GM18858 (cell line): ENCODE measurements at regions not wholly inside any gene's neighbourhood (a gene's known extent, or its start where the extent isn't known, plus 50 kb on each side); places are given as distances from the start of the nearest gene placed in this dataset.
"Not testable (repeated sequence)": the region's sequence is repeated elsewhere in the genome, so short reads cannot be mapped to it uniquely, and the experiment has no call there.

Source experiments
- ATAC-seq: cut with Tn5 transposase; IDR thresholded peaks from one replicate; pipeline ENCODE4 v1.9.1; 2021; ENCODE audit not compliant: unreplicated experiment

DNA sequence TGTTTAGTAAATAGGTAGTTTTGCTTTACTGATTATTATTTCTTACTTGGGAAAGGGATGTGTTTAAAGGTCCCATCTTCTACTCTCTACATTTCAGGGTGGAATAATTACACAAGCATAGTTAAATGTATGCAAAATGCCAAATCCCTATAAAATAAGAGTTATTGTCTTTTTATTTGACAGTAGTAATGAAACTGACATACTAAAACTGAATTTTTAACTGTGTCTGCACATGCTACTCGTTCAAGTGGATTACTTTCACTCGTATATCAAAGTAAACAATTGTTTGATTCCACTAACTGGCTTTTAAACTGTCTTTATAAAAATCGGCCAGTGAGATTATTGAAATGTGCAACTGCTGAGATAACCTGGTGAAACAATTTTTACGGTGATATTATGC, 602.9 kb upstream of the ADGRB3 start:
- ATAC-seq: no peak

DNA sequence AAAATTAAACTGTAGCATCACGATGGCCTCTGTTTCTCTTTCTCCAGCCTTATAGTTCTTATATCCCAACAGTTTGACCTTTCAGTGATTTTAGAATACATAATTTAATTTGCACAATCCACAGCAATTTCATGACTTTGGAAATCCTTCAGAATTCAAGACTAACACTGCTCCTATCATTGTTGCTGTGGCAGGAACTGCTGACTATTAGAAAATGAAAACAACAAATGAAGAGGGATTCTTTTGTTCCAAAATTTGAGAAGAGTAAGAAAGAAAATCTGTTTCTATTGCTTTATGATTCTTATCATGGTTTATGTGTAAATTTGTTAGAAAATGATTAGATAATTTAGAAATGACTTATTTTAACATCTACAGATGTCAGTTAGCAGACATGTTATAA, 604.0 kb upstream of the ADGRB3 start:
- no peak for ATAC-seq

DNA sequence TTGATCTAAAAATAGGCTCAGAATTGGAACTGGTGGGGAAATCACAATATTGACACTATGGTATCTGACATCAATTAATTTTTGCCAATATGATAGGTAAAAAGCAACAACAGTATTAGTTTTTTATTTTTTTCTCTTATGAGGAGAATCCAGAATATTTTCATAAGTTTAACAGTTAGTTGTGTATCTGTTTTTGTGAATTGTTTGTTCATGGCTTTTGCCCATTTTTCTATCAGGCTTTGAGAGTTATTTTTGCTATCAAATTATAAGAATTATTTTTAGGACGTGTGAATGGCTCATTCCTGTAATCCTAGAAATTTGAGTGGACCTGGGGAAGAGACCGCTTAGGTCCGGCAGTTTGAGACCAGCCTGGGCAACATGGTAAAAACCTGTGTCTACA, 608.6 kb upstream of the ADGRB3 start:
- no peak for ATAC-seq

DNA sequence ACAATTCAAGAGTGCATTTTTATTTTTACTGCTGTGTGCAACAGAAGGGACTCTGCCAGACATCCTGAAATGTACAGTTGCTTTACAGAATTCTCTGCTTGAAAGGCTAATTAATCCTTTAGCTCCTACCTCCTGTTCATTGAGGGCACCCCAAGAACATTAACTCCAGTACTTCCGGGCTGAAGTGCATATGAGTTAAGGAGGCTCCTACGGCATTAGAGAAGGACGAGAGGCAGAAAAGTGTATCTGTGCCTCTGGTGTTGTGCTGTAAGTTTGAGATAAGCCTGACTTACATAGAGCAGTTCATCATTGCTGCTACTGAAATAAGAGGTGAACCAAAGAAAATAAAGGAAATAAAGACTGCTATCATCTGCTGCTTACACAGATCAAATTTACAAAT, 609.3 kb upstream of the ADGRB3 start:
- no peak for ATAC-seq

DNA sequence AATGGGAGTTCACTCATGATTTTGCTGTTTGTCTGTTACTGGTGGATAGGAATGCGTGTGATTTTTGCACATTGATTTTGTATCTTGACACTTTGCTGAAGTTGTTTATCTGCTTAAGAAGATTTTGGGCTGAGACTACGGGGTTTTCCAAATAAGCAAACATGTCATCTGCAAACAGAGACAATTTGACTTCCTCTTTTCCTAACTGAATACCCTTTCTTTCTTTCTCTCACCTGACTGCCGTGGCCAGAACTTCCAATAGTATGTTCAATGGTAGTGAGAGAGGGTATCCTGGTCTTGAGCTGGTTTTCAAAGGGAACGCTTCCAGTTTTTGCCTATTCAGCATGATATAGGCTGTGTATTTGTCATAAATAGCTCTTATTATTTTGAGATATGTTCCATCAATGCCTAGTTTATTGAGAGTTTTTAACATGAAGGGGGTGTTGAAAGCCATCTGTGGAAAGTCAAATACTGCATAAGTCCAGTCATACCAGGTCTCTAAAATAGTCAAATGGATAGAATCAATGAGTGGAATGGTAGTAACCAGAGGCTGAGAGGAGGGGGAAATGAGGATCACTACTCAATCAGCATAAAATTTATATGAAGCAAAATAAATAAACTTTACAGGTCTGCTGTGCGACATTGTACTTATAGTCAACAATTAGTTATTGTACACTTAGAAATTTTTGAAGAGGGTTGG, 610.4 kb upstream of the ADGRB3 start:
- no peak for ATAC-seq

DNA sequence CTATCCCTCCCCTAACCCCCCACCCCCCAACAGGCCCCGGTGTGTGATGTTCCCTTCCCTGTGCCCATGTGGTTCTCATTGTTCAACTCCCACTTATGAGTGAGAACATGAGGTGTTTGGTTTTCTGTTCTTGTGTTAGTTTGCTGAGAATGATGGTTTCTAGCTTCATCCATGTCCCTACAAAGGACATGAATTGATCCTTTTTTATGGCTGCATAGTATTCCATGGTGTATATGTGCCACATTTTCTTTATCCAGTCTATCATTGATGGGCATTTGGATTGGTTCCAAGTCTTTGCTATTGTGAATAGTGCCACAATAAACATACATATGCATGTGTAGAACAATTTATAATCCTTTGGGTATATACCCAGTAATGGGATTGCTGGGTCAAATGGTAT, 612.1 kb upstream of the ADGRB3 start:
- ATAC-seq: not testable (repeated sequence)

DNA sequence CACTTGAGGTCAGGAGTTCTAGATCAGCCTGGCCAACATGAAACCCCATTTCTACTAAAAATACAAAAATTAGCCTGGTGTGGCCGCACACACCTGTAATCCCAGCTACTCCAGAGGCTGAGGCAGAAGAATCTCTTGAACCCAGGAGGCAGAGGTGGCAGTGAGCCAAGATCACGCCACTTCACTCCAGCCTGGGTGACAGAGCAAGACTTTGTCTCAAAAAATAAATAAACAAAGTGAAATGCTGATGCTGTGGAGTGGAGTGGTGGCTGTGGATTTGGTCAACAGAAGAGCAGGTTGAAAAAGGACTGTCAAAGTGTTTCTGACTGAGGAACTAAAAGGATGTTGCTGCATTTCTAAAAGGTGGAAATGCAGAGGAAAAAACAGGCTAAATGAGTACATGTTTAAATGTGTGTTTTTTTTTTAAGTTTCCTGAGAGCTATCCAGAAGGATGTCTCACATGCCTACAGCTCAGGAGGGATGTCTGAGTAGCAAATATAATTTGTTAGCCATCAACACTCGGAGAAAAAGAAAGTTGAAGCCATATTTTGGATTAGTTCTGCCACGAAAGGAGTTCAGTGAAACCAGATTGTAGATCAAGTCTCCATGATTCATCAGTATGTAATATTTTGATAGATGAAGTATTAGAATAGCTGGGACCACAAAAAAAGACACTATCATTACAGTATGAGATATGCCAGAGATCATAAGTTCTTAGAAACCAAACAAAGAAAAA, 621.1 kb upstream of the ADGRB3 start:
- no peak for ATAC-seq

DNA sequence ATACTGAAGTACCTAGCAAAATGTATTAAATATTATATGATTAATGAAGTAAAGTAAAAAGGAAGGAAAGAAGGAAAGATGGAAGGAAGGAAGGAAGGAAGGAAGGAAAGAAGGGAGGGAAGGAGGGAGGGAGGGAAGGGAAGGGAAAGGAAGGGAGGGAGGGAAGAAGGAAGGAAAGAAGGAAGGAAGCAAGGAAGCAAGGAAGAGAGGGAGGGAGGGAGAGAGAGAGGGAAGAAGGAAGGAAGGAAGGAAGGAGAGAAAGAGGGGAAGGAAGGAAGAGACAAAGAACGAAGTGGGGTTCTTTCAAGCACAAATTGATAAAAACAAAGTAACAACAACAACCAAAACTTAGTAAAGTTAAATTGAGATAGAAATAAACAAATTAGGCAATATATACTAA, 622.3 kb upstream of the ADGRB3 start:
- no peak for ATAC-seq

DNA sequence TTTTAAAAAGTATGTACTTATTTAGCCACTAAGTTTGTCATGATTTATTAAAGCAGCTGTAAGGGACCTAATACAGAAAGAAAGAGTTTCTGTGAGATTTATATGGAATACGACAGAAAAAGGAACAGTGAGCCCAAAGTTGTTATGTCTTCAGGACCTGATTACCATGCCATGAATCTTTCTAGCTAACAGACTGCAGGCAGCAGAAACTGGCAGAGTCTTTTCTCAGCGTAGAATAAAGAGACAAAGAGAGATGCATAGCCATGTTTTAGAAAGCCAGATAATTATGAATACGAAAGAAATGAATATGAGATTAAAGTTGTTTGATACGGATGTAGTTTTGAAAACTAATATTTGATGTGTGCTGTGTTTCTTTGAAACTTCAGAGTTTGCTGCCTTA, 624.1 kb upstream of the ADGRB3 start:
- ATAC-seq: no peak

DNA sequence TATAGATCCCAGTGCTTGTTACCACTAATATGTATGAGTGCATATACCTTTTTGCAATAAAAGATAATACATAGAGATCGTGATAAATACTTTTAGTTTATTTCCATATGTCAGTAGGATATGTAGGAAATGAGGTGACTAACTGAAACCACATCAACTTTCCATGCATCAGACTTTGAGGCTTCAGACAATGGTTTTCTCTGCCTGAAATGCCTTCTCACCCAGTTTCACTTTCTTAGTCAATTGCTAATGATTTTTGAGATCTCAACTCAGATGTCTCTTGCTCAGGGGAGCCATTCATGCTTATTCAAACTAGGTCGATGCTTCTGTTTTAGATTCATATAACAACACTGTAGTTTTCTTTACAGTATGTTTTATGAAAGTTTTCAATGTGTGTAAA, 626.6 kb upstream of the ADGRB3 start:
- no peak for ATAC-seq

DNA sequence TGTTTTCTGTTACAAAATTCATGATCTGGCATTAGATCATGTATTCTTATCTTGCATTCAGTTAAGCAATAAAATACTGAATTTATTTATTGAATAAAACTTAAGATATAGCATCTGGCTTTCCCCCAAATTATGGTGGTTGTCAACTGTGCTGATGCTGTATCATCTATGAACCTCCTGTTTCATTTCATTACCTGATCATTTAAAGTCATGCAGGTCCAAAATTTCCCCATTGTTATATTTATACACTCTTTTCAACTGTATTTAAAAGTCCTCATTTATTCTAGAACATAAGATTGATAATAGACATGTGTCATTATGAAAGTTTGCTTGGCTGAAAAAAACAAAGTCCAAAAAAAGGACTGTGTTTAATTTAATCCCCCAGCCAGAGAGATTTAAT, 627.4 kb upstream of the ADGRB3 start:
- ATAC-seq: no peak

DNA sequence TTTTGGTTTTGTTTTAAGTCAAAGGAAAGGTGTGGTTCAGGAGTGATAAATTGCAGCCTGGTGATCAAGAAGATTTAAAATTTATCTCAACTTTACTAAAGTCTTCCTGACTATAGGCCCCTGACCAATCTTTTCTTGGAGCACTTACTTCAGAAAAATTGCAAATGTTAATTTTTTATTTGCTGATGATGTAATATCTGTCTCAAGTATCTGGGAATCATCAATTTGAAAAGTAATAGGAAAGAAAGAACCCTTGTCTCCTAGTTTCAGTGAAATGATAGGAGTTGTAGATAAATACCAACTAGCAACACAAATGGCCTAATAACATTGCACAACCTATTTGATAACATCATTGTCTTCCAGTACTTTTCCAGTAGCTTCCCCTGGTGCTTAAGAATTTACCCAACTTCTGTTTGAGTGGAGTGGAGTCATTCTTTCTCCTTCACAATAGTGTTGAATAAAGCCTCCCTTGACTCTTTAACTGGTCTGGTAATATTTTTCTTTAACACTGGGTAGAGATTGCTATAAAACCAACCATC, 648.3 kb upstream of the ADGRB3 start:
- ATAC-seq: no peak

DNA sequence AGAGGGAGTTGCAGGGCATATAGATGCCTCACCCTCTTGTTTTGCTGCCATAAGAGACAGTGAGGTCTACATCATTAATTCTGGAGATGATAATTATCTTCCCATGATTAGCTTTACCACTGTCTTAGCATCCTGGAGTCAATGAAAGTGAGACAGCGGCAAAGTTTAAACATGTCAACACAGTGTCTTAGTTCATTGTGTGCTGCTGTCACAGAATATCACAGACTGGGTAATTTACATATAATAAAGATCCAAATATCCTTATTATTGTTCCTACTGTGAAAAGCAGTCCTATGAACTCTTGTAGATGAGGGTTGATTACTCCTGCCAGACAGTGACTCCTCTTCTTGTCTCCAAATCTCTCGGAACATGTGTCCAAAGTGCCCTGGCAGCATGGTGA, 658.6 kb upstream of the ADGRB3 start:
- no peak for ATAC-seq

DNA sequence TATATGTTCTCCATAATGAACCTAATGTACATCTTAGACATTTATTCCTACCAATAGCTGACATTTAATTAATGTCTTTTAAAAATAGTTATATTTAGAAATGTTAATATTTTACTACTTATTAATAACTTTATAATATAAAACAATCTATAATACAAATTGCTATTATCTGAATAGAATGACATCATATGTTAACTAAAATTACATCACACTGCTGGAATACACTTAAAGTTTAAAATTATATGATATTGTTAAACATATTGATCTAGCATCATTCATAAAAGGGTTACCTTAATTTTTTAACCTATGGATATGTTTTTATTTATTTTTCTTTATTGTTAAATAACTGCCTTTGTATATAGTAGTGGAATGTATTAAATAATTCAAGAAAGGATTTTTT, 660.2 kb upstream of the ADGRB3 start:
- no peak for ATAC-seq

DNA sequence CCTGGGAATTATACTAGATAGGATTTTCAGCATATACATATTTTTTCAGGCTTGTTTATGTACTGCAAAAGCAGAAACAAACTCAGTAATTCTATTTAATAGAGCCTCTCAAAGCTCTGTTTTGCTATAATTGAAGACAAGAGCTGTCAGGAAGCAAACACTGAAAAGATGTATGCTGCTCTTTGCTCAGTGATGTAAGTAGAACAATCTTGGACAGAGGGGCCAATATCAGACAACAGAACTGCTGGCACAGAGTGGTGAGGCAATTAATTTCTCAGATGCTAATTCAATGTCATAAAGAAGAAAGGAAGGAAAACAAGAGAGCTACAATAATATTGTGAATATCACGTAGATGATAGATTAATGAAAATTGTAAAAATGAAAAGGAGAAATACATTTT, 663.3 kb upstream of the ADGRB3 start:
- no peak for ATAC-seq

DNA sequence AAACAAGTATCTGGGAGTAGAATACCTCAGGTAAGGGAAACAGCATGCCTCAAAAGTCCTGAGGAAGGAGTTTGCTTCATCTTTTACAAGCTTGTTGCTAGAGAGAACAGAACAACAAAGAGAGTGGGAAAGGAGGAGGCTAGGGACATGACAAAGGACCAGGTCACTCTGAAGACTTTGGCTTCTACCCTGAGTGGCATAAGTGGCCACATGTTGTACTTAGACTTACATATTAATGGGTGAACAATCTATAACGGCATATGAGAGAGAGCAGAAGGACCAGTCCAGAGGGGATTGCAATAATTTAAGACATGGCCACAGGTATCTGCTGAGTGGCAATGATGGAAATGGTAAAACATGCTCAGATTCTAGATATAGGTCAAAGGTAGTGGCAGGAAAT, 668.3 kb upstream of the ADGRB3 start:
- ATAC-seq: no peak

DNA sequence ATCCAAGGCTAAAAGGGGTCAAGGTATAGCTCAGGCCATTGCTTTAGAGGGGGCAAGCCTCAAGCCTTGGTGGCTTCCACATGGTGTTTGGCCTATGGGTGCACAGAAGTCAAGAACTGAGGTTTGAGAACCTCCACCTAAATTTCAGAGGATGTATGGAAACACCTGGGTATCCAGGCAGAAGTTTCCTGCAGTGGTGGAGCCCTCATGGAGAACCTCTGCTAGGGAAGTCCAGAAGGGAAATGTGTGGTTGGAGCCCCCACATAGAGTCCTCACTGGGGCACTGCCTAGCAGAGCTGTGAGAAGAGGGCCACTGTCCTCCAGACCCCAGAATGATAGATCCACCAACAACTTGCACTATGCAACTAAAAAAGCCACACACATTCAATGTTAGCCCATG, 678.7 kb upstream of the ADGRB3 start:
- ATAC-seq: no peak

DNA sequence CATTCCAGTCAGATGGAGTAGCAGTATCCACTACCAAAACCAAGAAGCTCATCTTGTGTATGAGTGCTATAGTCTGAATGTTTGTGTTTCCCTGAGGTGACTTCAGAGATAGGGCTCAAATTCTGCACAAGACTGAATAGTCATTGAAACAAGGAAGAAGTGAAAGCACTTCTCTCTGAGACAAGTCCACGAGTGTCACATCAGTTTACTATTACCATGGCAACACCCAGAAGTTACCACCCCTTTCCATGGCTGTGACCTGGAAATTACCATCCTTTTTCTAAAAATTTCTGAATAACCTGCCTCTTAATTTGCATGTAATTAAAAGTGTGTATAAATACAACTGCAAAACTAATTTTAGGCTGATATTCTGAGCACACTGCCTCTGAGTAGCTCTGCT, 682.1 kb upstream of the ADGRB3 start:
- ATAC-seq: no peak

DNA sequence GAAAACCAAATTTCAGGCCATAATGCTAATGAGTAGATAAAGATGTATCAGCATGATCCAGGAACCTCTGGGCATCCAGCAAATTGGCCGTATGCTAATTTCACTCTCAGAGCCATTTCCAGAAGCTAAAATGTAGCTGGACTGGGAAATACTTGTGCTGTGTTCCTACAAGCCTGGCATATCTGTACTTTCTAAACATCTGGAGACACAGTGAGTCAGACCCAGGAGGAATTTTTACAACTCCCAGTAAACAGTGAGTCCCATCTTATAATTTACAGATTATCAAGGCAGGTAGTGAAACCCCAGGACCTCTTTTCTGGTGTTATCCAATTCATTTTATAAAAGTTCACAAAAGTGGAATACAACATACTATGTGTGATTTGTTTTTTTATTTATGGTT, 683.0 kb upstream of the ADGRB3 start:
- ATAC-seq: no peak

DNA sequence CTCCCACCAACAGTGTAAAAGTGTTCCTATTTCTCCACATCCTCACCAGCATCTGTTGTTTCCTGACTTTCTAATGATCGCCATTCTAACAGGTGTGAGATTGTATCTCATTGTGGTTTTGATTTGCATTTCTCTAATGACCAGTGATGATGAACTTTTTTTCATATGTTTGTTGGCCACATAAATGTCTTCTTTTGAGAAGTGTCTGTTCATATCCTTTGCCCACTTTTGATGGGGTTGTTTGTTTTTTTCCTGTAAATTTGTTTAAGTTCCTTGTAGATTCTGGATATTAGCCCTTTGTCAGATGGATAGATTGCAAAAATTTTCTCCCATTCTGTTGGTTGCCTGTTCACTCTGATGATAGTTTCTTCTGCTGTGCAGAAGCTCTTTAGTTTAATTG, 687.3 kb upstream of the ADGRB3 start:
- not testable (repeated sequence) for ATAC-seq

DNA sequence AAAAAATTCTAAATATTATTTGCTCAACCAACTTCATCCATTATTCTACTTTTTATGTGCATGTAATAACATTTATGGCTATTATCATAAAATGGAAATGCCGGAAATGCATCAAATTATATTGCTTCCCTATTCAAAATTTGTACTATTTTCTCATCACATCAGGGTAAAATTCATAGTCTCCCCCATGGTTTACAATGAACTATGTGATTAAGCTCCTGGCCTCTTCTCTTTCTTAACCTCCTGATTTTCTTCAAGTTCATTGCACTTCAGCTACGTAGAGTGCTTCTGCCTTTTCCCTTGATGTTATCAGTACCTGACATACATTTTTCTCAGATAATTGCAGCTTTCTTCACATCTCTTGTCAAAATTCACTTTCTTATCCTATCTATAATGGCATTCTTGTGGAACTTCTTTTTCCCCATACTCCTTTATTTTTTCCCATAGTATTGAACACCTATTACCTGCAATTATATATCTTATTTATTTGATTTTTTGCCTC, 699.1 kb upstream of the ADGRB3 start:
- ATAC-seq: no peak

DNA sequence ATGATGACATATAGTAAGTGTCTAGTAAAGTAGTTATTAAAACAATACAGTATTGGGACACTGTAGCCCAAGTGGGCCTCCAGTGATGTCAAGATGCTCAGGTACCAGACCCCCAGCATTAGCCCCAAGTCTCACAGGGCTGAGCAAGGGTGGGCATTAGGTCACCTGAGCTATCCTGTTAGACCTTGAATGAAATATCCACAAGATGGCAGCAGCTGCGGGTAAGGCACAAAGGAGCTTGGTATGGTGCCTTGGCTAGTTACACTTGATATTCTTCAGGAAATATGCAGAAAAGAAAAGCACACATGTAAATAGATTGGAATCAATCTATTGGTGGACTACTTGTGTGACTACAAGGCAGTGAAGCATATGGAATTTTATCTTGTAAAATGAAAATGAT, 701.8 kb upstream of the ADGRB3 start:
- no peak for ATAC-seq
